Esophagus muscularis mucosa (tissue), 4 donors: ENCODE measurements at regions not wholly inside any gene's neighbourhood (a gene's known extent, or its start where the extent isn't known, plus 50 kb on each side); places are given as distances from the start of the nearest gene placed in this dataset.

Source experiments
- DNase-seq: peaks from one replicate; pipeline ENCODE4 v3.0.0-alpha.2; 2017; ENCODE audit errors: extremely low spot score
- H3K27ac ChIP-seq, 4 donors: fragments of 200-600 bp; sonication (generic); replicated peaks in 1 of 4; 1 replicate in 3 of 4; 2 replicates in 1 of 4; pipeline ENCODE4 v1.5.1; 2016 to 2019; ENCODE audit warnings: mild to moderate bottlenecking in 1 of 4
- H3K27me3 ChIP-seq, 4 donors: fragments of 200-600 bp; sonication (generic); one replicate each; pipeline versions ENCODE4 v1.5.1 to v1.6.0; 2016 to 2019
- H3K36me3 ChIP-seq, 4 donors: fragments of 200-600 bp; sonication (generic); one replicate each; pipeline ENCODE4 v1.5.1; 2016 to 2019
- H3K4me1 ChIP-seq, 4 donors: fragments of 200-600 bp; sonication (generic); one replicate each; pipeline ENCODE4 v1.5.1; 2016 to 2019
- H3K4me3 ChIP-seq, 4 donors: fragments of 200-600 bp; sonication (generic); 1 replicate in 2 of 4; 2 replicates in 2 of 4; pipeline ENCODE4 v1.5.1; 2016 to 2019; ENCODE audit warnings: mild to moderate bottlenecking in 4 of 4, moderate library complexity in 1 of 4
- H3K9me3 ChIP-seq, 4 donors: fragments of 200-600 bp; sonication (generic); 1 replicate in 3 of 4; 2 replicates in 1 of 4; pipeline ENCODE4 v1.5.1; 2016 to 2019
- CTCF ChIP-seq, 3 experiments: fragments of 200-600 bp in 2 of 3; fragments of 450-650 bp in 1 of 3; sonication (generic) in 2 of 3; IDR thresholded peaks; one replicate each; pipeline ENCODE4 v1.5.1; 2017 to 2019; ENCODE audit warnings: antibody characterized with exemption in 3 of 3, mild to moderate bottlenecking in 2 of 3, moderate library complexity in 1 of 3
- EP300 ChIP-seq: sonication (generic); formaldehyde crosslinking; IDR thresholded peaks from one replicate; pipeline ENCODE4 v1.6.1; 2017; ENCODE audit warnings: antibody characterized with exemption
- POLR2A ChIP-seq: fragments of 450-650 bp; IDR thresholded peaks from one replicate; pipeline ENCODE4 v1.6.1; 2017; ENCODE audit warnings: antibody characterized with exemption, moderate library complexity, mild to moderate bottlenecking, low read depth
- POLR2AphosphoS5 ChIP-seq, 2 donors: sonication (generic); formaldehyde crosslinking; IDR thresholded peaks; one replicate each; pipeline ENCODE4 v1.6.1; 2017; ENCODE audit warnings: antibody characterized with exemption in 2 of 2
- WGBS: methylation state at CpG from one replicate; pipeline ENCODE4 v1.1.5; 2018; 5-methylcytosine and 5-hydroxymethylcytosine counted together
- intact Hi-C: fragments of 100-400 bp; cut with DNase I; formaldehyde crosslinking; loops from one replicate; pipeline ENCODE4 v1.15.1; 2023

GRCh38 chr3:110166791-110167190, 829.4 kb upstream of the DPPA4 start:
- intact Hi-C loops, result no loop called here
- Histone ChIP-seq H3K27ac (no peak overlapping the region), H3K36me3 (no peaks in the 10 kb centered on the region), H3K4me1 (no peaks in the 10 kb centered on the region), H3K9me3 (no peaks in the 10 kb centered on the region), H3K27me3 (no peaks in the 10 kb centered on the region), H3K4me3 (no peak overlapping the region)
- TF ChIP-seq POLR2A (no peak), CTCF (IDR thresholded peaks at IDR 0.05) (no peak), POLR2AphosphoS5 (IDR thresholded peaks at IDR 0.05) (no peak), EP300 (no peak)
- 55% methylated on average over 1 of the region's 1 CpG for WGBS
- no peak for DNase-seq

DNA sequence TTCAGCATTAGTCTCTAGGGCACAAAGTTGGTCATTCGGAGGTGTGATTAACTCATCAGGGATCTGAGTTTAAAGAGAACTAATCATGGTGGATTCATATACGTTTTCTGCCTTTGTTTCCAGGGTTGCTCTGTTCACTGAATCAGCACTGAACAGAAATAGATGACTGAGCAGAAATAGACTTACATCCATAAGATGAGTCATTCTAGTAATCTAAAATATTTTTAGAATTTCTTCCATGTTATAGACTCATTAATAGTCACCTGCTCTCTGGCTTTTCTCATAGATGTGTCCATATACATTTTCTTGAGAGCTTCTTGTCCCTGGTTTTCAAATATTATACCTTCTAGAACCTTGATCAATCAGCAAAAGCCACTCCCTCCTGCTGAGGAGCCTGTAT, 837.6 kb upstream of the DPPA4 start:
- TF ChIP-seq EP300 (no peak), POLR2A (no peak), CTCF (IDR thresholded peaks at IDR 0.05) (no peak), POLR2AphosphoS5 (IDR thresholded peaks at IDR 0.05) (no peak)
- Histone ChIP-seq H3K27ac (no peak overlapping the region), H3K4me3 (no peak overlapping the region), H3K36me3 (no peaks in the 10 kb centered on the region), H3K27me3 (no peaks in the 10 kb centered on the region), H3K4me1 (peaks cover 0 to 8% (median 1%) of the 10 kb centered on the region in 4 donors), H3K9me3 (no peaks in the 10 kb centered on the region)
- DNase-seq, result no peak
- WGBS, result 85% methylated on average over 2 of the region's 2 CpGs
- intact Hi-C loops, result no loop called here

DNA sequence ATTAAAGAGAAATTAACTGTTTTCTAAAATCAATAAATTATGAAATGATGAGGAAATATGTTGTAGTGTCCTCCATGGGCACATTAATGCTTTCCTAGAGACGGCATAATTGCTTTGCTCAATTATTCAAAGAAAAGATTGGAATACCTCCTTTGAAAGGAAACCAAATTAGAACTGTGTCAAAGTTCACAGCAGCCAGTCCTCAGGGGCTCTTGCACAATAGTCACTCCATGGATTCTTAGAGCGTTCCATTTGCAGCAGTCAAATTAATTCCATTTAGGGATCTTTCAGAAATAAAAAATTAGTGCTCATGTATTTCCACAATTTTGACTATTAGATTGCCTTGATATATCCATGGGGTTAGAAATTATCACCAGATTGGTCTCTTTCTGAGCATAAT, 841.6 kb upstream of the DPPA4 start:
- Histone ChIP-seq H3K4me1 (peaks cover 8 to 15% (median 12%) of the 10 kb centered on the region in 4 donors), H3K27ac (no peak overlapping the region), H3K27me3 (no peaks in the 10 kb centered on the region), H3K9me3 (no peaks in the 10 kb centered on the region), H3K36me3 (no peaks in the 10 kb centered on the region), H3K4me3 (no peak overlapping the region)
- intact Hi-C loops, result no loop called here
- 63% methylated on average over 2 of the region's 2 CpGs for WGBS
- TF ChIP-seq POLR2AphosphoS5 (IDR thresholded peaks at IDR 0.05) (no peak), POLR2A (no peak)
- DNase-seq, result no peak

DNA sequence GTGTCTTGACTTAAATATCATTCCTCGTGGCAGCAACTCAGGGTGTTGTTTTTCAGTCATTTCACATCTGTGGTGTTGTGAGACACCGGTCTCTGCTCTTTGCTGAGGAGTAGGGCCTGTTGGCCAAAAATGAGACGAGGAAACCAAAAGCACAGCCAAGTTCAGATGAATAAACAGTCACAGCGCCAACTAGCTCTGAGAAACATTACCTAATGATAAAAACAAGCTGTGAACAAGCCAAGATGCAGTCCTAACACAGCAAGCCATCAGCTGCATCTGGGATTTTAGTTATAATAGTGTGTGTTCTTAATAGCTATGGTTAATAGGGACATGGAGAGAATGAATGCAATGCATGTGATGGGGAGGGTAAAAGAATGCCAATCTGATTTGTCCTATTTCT, 843.4 kb upstream of the DPPA4 start:
- intact Hi-C loops, result no loop called here
- Histone ChIP-seq H3K4me3 (peak overlapping the region in 1 of 4 donors; percentile 2), H3K4me1 (peaks cover 8 to 23% (median 12%) of the 10 kb centered on the region in 4 donors), H3K27ac (peak overlapping the region in 1 of 4 donors; percentile 25), H3K9me3 (no peaks in the 10 kb centered on the region), H3K36me3 (no peaks in the 10 kb centered on the region), H3K27me3 (no peaks in the 10 kb centered on the region)
- TF ChIP-seq POLR2AphosphoS5 (IDR thresholded peaks at IDR 0.05) (peak in 1 of 2 donors; percentile 10), CTCF (IDR thresholded peaks at IDR 0.05) (no peak)
- WGBS, result 15% methylated on average over 4 of the region's 4 CpGs
- DNase-seq, result no peak

DNA sequence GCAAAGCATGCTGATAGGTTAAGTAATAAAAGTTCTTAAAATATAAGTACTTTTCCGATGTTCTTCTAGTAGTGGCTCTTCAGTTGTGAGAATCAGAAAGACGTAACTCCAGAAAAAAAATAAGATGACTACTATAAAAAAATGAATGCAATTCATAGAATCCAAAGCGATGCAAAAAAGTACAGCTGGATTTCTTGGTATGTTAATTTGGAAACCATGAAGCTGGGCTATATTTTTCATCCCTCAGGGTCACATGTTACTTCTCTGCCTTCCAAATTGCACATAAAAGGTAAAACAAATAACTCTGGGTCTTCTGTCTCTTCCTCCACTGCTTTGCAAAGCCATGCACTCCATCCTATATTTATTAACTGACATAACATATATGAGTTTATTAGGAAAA, 843.9 kb upstream of the DPPA4 start:
- intact Hi-C loops, result no loop called here
- 61% methylated on average over 3 of the region's 3 CpGs for WGBS
- no peak for DNase-seq
- peaks cover 8 to 23% (median 12%) of the 10 kb centered on the region in 4 donors for H3K4me1 ChIP-seq
- no peak for TF ChIP-seq POLR2AphosphoS5 (IDR thresholded peaks at IDR 0.05)
- no peak for TF ChIP-seq POLR2A
- TF ChIP-seq CTCF (IDR thresholded peaks at IDR 0.05), result no peak
- TF ChIP-seq EP300, result no peak
- H3K27me3 ChIP-seq, result no peaks in the 10 kb centered on the region
- H3K4me3 ChIP-seq, result peak overlapping the region in 1 of 4 donors; percentile 2
- no peaks in the 10 kb centered on the region for H3K9me3 ChIP-seq
- H3K36me3 ChIP-seq, result no peaks in the 10 kb centered on the region
- H3K27ac ChIP-seq, result peak overlapping the region in 1 of 4 donors; percentile 25
